CD1c-positive myeloid dendritic cell (primary cell): ENCODE measurements at regions not wholly inside any gene's neighbourhood (a gene's known extent, or its start where the extent isn't known, plus 50 kb on each side); places are given as distances from the start of the nearest gene placed in this dataset.
"Not testable (repeated sequence)": the region's sequence is repeated elsewhere in the genome, so short reads cannot be mapped to it uniquely, and the experiment has no call there.

Source experiments
- DNase-seq: peaks from one replicate; pipeline ENCODE4 v3.0.0-alpha.2; 2016; ENCODE audit errors: extremely low spot score

- no peak for DNase-seq
Observed at GRCh38 chr4:79266136-79266535, 59.7 kb downstream of the NAA11 start.

GRCh38 chr4:79259242-79259641 is 66.6 kb downstream of the NAA11 start:
- DNase-seq = no peak

GRCh38 chr4:79258614-79259176 is 67.2 kb downstream of the NAA11 start:
- no peak for DNase-seq

- DNase-seq = no peak
Observed at GRCh38 chr4:79257953-79258613, 67.8 kb downstream of the NAA11 start.

- no peak for DNase-seq
Observed at GRCh38 chr4:79255793-79256192, 70.1 kb downstream of the NAA11 start.

- DNase-seq = no peak
Observed at GRCh38 chr4:79253924-79254323, 71.9 kb downstream of the NAA11 start.

- no peak for DNase-seq
Observed at GRCh38 chr4:79253168-79253567, 72.7 kb downstream of the NAA11 start.

- DNase-seq = no peak
Observed at GRCh38 chr4:79250887-79251286, 75.0 kb downstream of the NAA11 start.

- no peak for DNase-seq
Observed at GRCh38 chr4:79249881-79250503, 75.9 kb downstream of the NAA11 start.

- DNase-seq = no peak
Observed at GRCh38 chr4:79248610-79249009, 77.3 kb downstream of the NAA11 start.

GRCh38 chr4:79247695-79248394 is 78.0 kb downstream of the NAA11 start:
- DNase-seq = no peak

- not testable (repeated sequence) for DNase-seq
Observed at GRCh38 chr4:79245200-79245940, 80.5 kb downstream of the NAA11 start.

- DNase-seq = no peak
Observed at GRCh38 chr4:79241846-79242245, 84.0 kb downstream of the NAA11 start.

- no peak for DNase-seq
Observed at GRCh38 chr4:79237851-79238250, 88.0 kb downstream of the NAA11 start.

- DNase-seq = no peak
Observed at GRCh38 chr4:79236785-79237184, 89.1 kb downstream of the NAA11 start.

- no peak for DNase-seq
Observed at GRCh38 chr4:79235095-79235494, 90.8 kb downstream of the NAA11 start.

- no peak for DNase-seq
Observed at GRCh38 chr4:79233820-79234219, 92.0 kb downstream of the NAA11 start.

GRCh38 chr4:79232540-79232939 is 93.3 kb downstream of the NAA11 start:
- no peak for DNase-seq

- no peak for DNase-seq
Observed at GRCh38 chr4:79227860-79228259, 98.0 kb downstream of the NAA11 start.

- no peak for DNase-seq
Observed at GRCh38 chr4:79225360-79225759, 100.5 kb downstream of the NAA11 start.

GRCh38 chr4:79224777-79225104 is 101.1 kb downstream of the NAA11 start:
- no peak for DNase-seq
